Kasumi-1 (cell line): ENCODE measurements at regions not wholly inside any gene's neighbourhood (a gene's known extent, or its start where the extent isn't known, plus 50 kb on each side); places are given as distances from the start of the nearest gene placed in this dataset.
"Not testable (repeated sequence)": the region's sequence is repeated elsewhere in the genome, so short reads cannot be mapped to it uniquely, and the experiment has no call there.

Experiments used
- DNase-seq, 2 experiments: peaks; one replicate each; lab custom pipeline; 2025; lab: John Stamatoyannopoulos, UW

- no peak for DNase-seq
These were observed 85.2 kb downstream of the FDX1 start for GRCh38 chr11:110514967-110515366.

GRCh38 chr11:110517381-110517780, 87.6 kb downstream of the FDX1 start:
- DNase-seq = not testable (repeated sequence)

GRCh38 chr11:110518809-110519514, 89.2 kb downstream of the FDX1 start:
- DNase-seq = no peak

GRCh38 chr11:110519796-110520195, 90.0 kb downstream of the FDX1 start:
- no peak for DNase-seq

- peak; percentile 99 for DNase-seq
These were observed 92.7 kb downstream of the FDX1 start for GRCh38 chr11:110522471-110522870.

GRCh38 chr11:110524238-110524637, 94.5 kb downstream of the FDX1 start:
- no peak for DNase-seq

- DNase-seq = no peak
These were observed 96.1 kb downstream of the FDX1 start for GRCh38 chr11:110525883-110526282.

GRCh38 chr11:110526323-110526722, 96.6 kb downstream of the FDX1 start:
- no peak for DNase-seq
